ENCODE measurements at regions not wholly inside any gene's neighbourhood (a gene's known extent, or its start where the extent isn't known, plus 50 kb on each side); places are given as distances from the start of the nearest gene placed in this dataset.

DNA sequence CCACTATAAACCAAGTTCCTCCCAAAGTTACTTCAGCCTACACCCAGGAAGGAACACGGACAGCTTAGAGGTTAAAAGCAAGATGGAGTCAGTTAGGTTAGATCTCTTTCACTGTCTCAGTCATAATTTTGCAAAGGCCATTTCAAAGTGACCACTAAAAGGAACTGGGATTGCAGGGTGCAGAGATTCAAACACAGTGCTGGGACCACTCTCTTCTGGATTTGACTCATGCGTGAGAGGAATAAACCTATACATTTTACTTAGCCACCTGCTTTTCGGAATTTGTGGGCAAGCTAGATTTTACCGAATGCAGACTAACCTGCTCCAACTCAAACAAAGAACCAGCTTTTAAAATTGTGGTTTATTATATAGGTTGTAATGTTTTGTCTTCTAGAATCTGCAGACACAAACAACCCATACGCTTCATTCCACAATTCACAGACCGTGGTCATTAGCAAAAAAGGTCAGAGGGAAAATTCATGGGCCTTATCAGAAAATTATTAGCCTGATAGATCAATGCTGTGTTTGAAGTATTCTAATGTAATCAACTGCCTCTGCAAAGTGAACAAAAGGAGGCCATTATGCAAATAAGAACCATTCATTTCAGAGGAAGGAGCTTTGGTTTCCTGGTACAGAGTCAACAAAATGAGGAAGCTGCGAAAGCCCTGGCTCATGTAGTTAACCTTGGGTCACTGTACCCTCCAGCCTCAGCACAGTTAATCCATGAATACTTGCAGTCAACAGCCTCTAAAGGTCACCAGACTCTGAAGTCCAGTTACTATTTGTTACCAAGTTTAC lies 342.7 kb upstream of the KLF6 start:
- dilution Hi-C loops (cut with MboI; ENCODE audit: extremely low pct_ligation_motif_present, low sequenced_read_pairs) (no loop called here), intact Hi-C loops (cut with micrococcal nuclease) (no loop called here)
- no peaks in the 10 kb centered on the region for H3K9me3 ChIP-seq (replicated peaks; ENCODE audit: control insufficient read depth, insufficient read depth, low read length)
- H3K36me3 ChIP-seq (ENCODE audit: control insufficient read depth in 2 of 2, extremely low read depth in 1 of 2, insufficient read depth in 2 of 2, low read length in 2 of 2): no peaks in the 10 kb centered on the region
- peak; percentile 96 for FAIRE-seq
- H3K27me3 ChIP-seq (ENCODE audit: control insufficient read depth in 2 of 2, insufficient read depth in 2 of 2, low read length in 2 of 2): no peaks in the 10 kb centered on the region
- POLR2A ChIA-PET: interaction anchor here (1.0 kb wide), 1 partner anchor 342 kb away, joined by 3 read pairs; no protein-coding TSS in a partner anchor
- peak; percentile 94 for DNase-seq (ENCODE audit: low read depth, low spot score)
- peak overlapping the region; percentile 3 for H2AFZ ChIP-seq (ENCODE audit: low read depth, low read length)
- no peaks in the 10 kb centered on the region for H4K20me1 ChIP-seq (replicated peaks; ENCODE audit: control insufficient read depth, extremely low read depth, insufficient read depth, low read length)
- peak overlapping the region; percentile 21 for H3K27ac ChIP-seq (ENCODE audit: insufficient read depth, low read depth, low read length)
- H3K4me3 ChIP-seq (replicated peaks in 1 of 3; ENCODE audit: insufficient read depth in 1 of 3, low read depth in 1 of 3, low read length in 3 of 3): no peak overlapping the region
- TF ChIP-seq POLR2AphosphoS5 (IDR thresholded peaks at IDR 0.05; ENCODE audit: insufficient read depth, low read depth, low read length) (peak; percentile 69), POLR2A (IDR thresholded peaks at IDR 0.05; ENCODE audit: low read depth, low read length) (peak; percentile 24), JUN (IDR thresholded peaks at IDR 0.05; ENCODE audit: borderline replicate concordance, insufficient read depth, insufficient read length, low read depth) (no peak), GATA2 (IDR thresholded peaks at IDR 0.05; ENCODE audit: insufficient read depth, insufficient read length, low read depth, low read length) (peak; percentile 76), EZH2 (IDR thresholded peaks at IDR 0.05; ENCODE audit: borderline replicate concordance, low read depth, low read length, severe bottlenecking) (no peak), FOS (IDR thresholded peaks at IDR 0.05; ENCODE audit: borderline replicate concordance, insufficient read depth, low read length) (peak; percentile 41)
- TF ChIP-seq, protein P1, sequence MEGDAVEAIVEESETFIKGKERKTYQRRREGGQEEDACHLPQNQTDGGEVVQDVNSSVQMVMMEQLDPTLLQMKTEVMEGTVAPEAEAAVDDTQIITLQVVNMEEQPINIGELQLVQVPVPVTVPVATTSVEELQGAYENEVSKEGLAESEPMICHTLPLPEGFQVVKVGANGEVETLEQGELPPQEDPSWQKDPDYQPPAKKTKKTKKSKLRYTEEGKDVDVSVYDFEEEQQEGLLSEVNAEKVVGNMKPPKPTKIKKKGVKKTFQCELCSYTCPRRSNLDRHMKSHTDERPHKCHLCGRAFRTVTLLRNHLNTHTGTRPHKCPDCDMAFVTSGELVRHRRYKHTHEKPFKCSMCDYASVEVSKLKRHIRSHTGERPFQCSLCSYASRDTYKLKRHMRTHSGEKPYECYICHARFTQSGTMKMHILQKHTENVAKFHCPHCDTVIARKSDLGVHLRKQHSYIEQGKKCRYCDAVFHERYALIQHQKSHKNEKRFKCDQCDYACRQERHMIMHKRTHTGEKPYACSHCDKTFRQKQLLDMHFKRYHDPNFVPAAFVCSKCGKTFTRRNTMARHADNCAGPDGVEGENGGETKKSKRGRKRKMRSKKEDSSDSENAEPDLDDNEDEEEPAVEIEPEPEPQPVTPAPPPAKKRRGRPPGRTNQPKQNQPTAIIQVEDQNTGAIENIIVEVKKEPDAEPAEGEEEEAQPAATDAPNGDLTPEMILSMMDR (IDR thresholded peaks at IDR 0.05; ENCODE audit: extremely low read depth in 1 of 2, insufficient read depth in 1 of 2, low read depth in 1 of 2, low read length in 2 of 2): no peak
- TF ChIP-seq, protein P2, sequence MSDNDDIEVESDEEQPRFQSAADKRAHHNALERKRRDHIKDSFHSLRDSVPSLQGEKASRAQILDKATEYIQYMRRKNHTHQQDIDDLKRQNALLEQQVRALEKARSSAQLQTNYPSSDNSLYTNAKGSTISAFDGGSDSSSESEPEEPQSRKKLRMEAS (IDR thresholded peaks at IDR 0.05; ENCODE audit: insufficient read depth, insufficient read length): no peak
- H3K4me1 ChIP-seq (ENCODE audit: control insufficient read depth, extremely low read depth, insufficient read depth, low read length): peaks cover 48% of the 10 kb centered on the region
- CTCF ChIA-PET: interaction anchor here (0.7 to 1.5 kb wide), 6 partner anchors 14 to 529 kb away, joined by 3 to 5 read pairs (median 3); no protein-coding TSS in a partner anchor
- H3K79me2 ChIP-seq (ENCODE audit: control insufficient read depth, insufficient read depth, low read length): no peaks in the 10 kb centered on the region
- H3K9ac ChIP-seq (replicated peaks; ENCODE audit: extremely low read depth, insufficient read depth, low read length): no peak overlapping the region
- peak overlapping the region; percentile 58 for H3K4me2 ChIP-seq (ENCODE audit: insufficient read depth, low read length)
- BruUV-seq (replicated peaks): no TSS peak
- H3K9me1 ChIP-seq (replicated peaks; ENCODE audit: control insufficient read depth, extremely low read depth, insufficient read depth, low read length): no peaks in the 10 kb centered on the region
